GM13977 (cell line): ENCODE measurements at regions not wholly inside any gene's neighbourhood (a gene's known extent, or its start where the extent isn't known, plus 50 kb on each side); places are given as distances from the start of the nearest gene placed in this dataset.

Experiments used
- DNase-seq: peaks from one replicate; pipeline ENCODE4 v3.0.0; 2012; ENCODE audit warnings: low spot score
- in situ Hi-C: fragments of 300-500 bp; cut with MboI; formaldehyde crosslinking; loops from one replicate; pipeline ENCODE4 v1.12.0; 2022; ENCODE audit warnings: low sequenced_read_pairs, low pct_unique_long_range_greater_than_20kb, mixed read lengths, inconsistent platforms; ENCODE audit not compliant: unreplicated experiment
- TF ChIP-seq, protein P1 (sequence below): IDR thresholded peaks from 2 replicates; pipeline ENCODE4 v1.5.1; 2012; ENCODE audit warnings: mild to moderate bottlenecking, control low read depth; ENCODE audit not compliant: insufficient read depth; ENCODE audit errors: extremely low read depth, missing control alignments

GRCh38 chr3:86152620-86153019, 838.3 kb downstream of the VGLL3 start:
- DNase-seq: no peak
- TF ChIP-seq, protein P1, sequence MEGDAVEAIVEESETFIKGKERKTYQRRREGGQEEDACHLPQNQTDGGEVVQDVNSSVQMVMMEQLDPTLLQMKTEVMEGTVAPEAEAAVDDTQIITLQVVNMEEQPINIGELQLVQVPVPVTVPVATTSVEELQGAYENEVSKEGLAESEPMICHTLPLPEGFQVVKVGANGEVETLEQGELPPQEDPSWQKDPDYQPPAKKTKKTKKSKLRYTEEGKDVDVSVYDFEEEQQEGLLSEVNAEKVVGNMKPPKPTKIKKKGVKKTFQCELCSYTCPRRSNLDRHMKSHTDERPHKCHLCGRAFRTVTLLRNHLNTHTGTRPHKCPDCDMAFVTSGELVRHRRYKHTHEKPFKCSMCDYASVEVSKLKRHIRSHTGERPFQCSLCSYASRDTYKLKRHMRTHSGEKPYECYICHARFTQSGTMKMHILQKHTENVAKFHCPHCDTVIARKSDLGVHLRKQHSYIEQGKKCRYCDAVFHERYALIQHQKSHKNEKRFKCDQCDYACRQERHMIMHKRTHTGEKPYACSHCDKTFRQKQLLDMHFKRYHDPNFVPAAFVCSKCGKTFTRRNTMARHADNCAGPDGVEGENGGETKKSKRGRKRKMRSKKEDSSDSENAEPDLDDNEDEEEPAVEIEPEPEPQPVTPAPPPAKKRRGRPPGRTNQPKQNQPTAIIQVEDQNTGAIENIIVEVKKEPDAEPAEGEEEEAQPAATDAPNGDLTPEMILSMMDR: no peak
- in situ Hi-C loops: no loop called here

DNA sequence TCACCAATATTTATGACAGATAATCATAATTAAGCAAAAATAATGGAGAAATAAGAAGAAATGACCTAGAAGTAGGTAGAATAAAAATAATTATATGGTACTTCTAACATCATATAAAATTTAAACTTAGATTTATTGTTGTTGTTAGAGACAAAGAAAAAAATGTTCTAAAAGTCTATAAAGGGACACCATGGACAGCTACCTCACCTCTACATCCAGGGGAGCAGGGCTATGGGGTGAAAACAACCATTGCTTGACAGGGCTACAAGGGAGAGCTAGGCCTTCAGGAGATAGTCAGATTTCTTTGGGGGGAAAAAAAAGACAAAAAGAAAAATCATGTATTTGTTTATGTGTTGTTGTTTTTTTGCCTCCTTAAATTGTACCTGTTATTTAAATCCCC, 841.9 kb downstream of the VGLL3 start:
- no peak for DNase-seq
- TF ChIP-seq, protein P1: no peak
- in situ Hi-C loops: no loop called here

DNA sequence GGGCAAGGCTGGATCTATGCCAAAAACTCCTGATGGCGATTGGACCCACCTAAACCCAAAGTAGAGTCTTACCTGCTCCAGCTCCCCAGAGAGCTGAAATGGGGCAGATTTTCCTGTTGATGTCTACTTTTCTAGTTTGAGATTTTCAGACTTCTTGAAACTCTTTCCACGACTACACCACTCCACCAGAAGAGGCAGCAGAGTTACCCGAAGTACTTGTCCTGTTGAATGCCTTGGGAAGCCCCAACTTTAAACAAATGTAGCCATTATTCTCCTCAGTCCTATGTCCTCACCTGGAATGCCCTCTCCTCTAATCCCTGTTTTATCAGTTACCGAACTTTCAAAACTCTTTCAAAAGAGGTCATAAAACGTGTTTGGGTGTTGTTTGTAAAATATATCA, 843.8 kb downstream of the VGLL3 start:
- TF ChIP-seq, protein P1: no peak
- DNase-seq: no peak
- in situ Hi-C loops: no loop called here

GRCh38 chr3:86126552-86126951, 864.4 kb downstream of the VGLL3 start:
- DNase-seq: no peak
- in situ Hi-C loops: no loop called here
- TF ChIP-seq, protein P1: no peak
